HFFc6 (cell line): ENCODE measurements at regions not wholly inside any gene's neighbourhood (a gene's known extent, or its start where the extent isn't known, plus 50 kb on each side); places are given as distances from the start of the nearest gene placed in this dataset.
"Not testable (repeated sequence)": the region's sequence is repeated elsewhere in the genome, so short reads cannot be mapped to it uniquely, and the experiment has no call there.

Experiments
- DNase-seq: peaks from one replicate; pipeline ENCODE4 v3.0.0-alpha.2; 2018
- H3K27ac Mint-ChIP-seq: 2 replicates; pipeline ENCODE4 v1.8.0; 2020; ENCODE audit warnings: mild to moderate bottlenecking, mixed read lengths
- H3K27me3 Mint-ChIP-seq: 2 replicates; pipeline ENCODE4 v1.8.0; 2021; ENCODE audit warnings: mild to moderate bottlenecking, moderate library complexity, mixed read lengths; ENCODE audit not compliant: insufficient read depth
- H3K36me3 Mint-ChIP-seq: 2 replicates; pipeline ENCODE4 v1.8.0; 2021; ENCODE audit warnings: low read depth, mixed read lengths
- H3K4me1 Mint-ChIP-seq: 2 replicates; pipeline ENCODE4 v1.8.0; 2020; ENCODE audit warnings: low read depth, mixed read lengths
- H3K4me3 Mint-ChIP-seq: 2 replicates; pipeline ENCODE4 v1.8.0; 2020; ENCODE audit warnings: mild to moderate bottlenecking, moderate library complexity, mixed read lengths
- H3K9me3 Mint-ChIP-seq: 2 replicates; pipeline ENCODE4 v1.8.0; 2020; ENCODE audit warnings: mild to moderate bottlenecking, mixed read lengths
- TF ChIP-seq, protein P1 (sequence below): fragments of 200-600 bp; sonication (generic); IDR thresholded peaks from 2 replicates; pipeline ENCODE4 v1.5.0; 2021; ENCODE audit warnings: antibody characterized with exemption, mild to moderate bottlenecking

DNA sequence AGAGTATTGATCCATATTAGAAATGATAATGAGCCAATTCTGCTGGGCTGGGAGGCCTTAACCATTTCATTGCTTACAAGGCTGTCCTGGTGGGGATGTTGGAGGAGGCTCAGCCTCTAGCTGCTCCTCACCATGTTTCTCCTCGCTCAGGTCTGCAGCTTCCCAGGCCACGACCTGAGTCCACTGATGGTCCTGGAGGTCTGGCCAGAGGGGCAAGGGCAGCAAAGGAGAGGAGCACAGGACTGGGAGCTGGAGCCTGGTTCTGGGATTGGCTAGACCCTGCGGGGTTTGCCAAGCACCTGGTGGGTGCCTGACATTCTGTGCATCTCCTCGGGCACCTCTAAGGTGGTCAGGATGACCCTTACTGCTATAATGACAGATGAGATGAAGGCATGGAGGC is 92.6 kb downstream of the KIF26A start:
- Mint-ChIP-seq H3K4me3 (no peak overlapping the region), H3K27ac (no peak overlapping the region), H3K9me3 (peaks cover 57% of the 10 kb centered on the region), H3K4me1 (no peaks in the 10 kb centered on the region), H3K27me3 (peaks cover 4% of the 10 kb centered on the region; the same call in 1 of the 2 replicates), H3K36me3 (peaks cover 7% of the 10 kb centered on the region; the same call in 1 of the 2 replicates)
- no peak for DNase-seq
- TF ChIP-seq, protein P1, sequence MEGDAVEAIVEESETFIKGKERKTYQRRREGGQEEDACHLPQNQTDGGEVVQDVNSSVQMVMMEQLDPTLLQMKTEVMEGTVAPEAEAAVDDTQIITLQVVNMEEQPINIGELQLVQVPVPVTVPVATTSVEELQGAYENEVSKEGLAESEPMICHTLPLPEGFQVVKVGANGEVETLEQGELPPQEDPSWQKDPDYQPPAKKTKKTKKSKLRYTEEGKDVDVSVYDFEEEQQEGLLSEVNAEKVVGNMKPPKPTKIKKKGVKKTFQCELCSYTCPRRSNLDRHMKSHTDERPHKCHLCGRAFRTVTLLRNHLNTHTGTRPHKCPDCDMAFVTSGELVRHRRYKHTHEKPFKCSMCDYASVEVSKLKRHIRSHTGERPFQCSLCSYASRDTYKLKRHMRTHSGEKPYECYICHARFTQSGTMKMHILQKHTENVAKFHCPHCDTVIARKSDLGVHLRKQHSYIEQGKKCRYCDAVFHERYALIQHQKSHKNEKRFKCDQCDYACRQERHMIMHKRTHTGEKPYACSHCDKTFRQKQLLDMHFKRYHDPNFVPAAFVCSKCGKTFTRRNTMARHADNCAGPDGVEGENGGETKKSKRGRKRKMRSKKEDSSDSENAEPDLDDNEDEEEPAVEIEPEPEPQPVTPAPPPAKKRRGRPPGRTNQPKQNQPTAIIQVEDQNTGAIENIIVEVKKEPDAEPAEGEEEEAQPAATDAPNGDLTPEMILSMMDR = no peak

DNA sequence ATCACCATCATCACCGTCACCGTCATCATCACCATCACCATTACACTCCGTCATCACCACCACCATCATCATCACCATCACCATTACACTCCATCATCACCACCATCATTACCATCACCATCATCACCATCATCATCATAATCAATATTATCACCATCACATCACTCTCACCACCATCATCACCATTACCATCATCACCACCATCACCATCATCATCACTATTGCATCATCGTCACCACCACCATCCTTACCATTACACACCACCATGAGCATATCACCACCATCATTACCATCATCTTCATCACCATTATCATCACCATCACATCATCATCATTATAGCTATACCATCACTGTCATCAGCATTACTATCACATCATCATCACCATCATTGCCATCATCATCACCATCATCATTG is 93.7 kb downstream of the KIF26A start:
- Mint-ChIP-seq H3K4me3 (no peak overlapping the region), H3K9me3 (peaks cover 59% of the 10 kb centered on the region), H3K27ac (no peak overlapping the region), H3K4me1 (no peaks in the 10 kb centered on the region), H3K27me3 (peaks cover 4% of the 10 kb centered on the region), H3K36me3 (peaks cover 14% of the 10 kb centered on the region; the same call in 1 of the 2 replicates)
- DNase-seq = no peak
- TF ChIP-seq, protein P1 = no peak

DNA sequence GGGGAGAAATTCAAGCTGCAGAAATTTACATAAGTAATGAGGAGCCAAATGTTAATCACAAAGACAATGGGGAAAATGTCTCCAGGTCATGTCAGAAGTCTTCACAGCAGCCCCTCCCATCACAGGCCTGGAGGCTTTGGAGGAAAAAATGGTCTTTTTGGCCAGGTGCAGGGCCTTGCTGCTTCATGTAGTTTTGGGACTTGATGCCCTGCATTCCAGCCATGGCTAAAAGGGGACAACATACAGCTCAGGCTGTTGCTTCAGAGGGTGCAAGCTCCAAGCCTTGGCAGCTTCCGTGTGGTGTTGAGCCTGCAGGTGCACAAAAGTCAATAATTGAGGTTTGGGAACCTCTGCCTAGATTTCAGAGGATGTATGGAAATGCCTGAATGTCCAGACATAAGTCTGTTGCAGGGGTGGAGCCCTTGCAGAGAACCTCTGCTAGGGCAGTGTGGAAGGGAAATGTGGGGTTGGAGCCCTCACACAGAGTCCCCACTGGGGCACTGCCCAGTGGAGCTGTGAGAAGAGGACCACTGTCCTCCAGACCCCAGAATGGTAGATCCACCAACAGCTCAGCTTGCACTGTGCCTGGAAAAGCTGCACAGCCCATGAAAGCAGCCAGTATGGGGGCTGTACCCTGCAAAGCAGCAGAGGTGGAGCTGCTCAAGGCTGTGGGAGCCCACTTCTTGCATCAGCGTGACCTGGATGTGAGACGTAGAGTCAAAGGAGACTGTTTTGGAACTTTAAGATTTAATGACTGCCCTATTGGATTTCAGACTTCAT is 95.8 kb downstream of the KIF26A start:
- not testable (repeated sequence) for H3K4me1 Mint-ChIP-seq, H3K27ac Mint-ChIP-seq, H3K27me3 Mint-ChIP-seq, DNase-seq, H3K4me3 Mint-ChIP-seq
- peaks cover 21% of the 10 kb centered on the region for H3K36me3 Mint-ChIP-seq
- H3K9me3 Mint-ChIP-seq = peaks cover 73% of the 10 kb centered on the region

DNA sequence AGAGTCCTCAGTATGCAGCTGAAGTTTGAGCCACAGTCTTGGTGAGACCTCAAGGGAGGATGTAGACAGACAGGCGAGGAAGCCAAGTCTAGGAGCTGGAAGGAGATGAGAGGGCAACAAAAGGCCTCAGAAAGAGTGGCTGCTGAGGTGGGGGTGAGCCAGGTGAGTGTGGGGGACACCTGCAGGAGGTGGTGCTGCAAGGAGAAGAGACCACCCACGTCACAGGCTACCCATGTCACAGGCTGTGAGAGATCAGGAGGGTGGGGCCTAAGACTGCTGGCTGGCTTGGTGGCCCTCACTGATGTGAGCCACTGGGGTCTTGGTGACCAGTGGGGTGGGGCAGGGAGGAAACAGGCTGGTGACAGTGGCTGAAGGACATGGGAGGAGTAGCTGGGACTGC is 97.3 kb downstream of the KIF26A start:
- Mint-ChIP-seq H3K27me3 (peaks cover 1% of the 10 kb centered on the region), H3K36me3 (peaks cover 21% of the 10 kb centered on the region), H3K9me3 (peaks cover 68% of the 10 kb centered on the region), H3K4me1 (no peaks in the 10 kb centered on the region), H3K27ac (no peak overlapping the region), H3K4me3 (no peak overlapping the region)
- TF ChIP-seq, protein P1 = no peak
- DNase-seq = no peak

DNA sequence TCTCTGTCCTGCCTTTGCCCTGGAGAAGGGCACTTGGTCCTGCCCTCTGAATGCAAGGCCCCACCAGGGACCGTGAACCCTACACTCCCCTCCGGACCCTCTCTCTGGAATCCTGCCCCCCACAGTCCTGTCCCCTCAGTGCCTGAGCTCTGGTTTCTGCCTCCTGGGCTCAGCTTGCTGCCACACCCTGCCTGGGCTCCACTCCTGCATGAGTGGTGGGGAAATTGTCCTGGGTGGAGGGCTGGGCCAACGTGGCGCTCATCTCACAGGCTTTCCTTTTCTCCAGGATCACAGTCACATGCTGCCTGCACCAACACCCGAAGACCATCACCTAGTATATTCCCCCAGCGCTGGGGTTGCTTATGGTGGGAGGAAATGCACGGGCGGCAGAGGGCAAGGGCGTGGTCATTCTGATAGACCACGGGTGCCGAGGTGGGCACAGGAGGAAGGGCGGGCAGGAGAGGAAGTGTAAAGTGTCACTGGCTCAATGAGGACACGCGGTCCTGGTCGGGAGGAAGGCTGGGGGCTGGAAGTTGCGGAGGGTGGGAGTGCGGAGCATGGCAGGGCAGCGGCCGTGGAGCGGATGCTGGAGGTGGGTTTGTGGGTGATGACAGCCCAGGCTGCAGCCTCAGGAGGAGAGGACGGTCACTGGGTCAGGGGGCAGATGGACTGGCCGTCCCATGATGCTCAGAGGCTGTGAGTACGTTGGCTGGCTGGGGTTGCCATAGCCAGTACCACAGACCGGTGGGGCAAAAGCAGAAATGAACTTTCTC is 99.5 kb downstream of the KIF26A start:
- peaks cover 1% of the 10 kb centered on the region for H3K27me3 Mint-ChIP-seq
- DNase-seq = no peak

More for the DNA sequence above, 99.5 kb downstream of the KIF26A start:
- peaks cover 21% of the 10 kb centered on the region for H3K36me3 Mint-ChIP-seq
- TF ChIP-seq, protein P1 = no peak
- no peak overlapping the region for H3K4me3 Mint-ChIP-seq
- no peaks in the 10 kb centered on the region for H3K4me1 Mint-ChIP-seq
- no peak overlapping the region for H3K27ac Mint-ChIP-seq
- H3K9me3 Mint-ChIP-seq = peaks cover 78% of the 10 kb centered on the region
